ENCODE measurements at regions not wholly inside any gene's neighbourhood (a gene's known extent, or its start where the extent isn't known, plus 50 kb on each side); places are given as distances from the start of the nearest gene placed in this dataset.

- no peak for TF ChIP-seq EZH2 (IDR thresholded peaks at IDR 0.05)
- no peak for TF ChIP-seq FOXP2 (optimal IDR thresholded peaks at IDR 0.05; ENCODE audit: control extremely low read depth, extremely low read length, insufficient read depth)
- TF ChIP-seq POLR2AphosphoS5 (IDR thresholded peaks at IDR 0.05; ENCODE audit: borderline replicate concordance, low read depth, low read length): no peak
- Histone ChIP-seq H3K27ac (no peak overlapping the region), H3K4me3 (no peak overlapping the region), H3K36me3 (ENCODE audit: insufficient read depth, low read length) (no peaks in the 10 kb centered on the region), H3K9me3 (ENCODE audit: low read depth, low read length) (no peaks in the 10 kb centered on the region), H3K9ac (ENCODE audit: insufficient read length) (no peak overlapping the region)
- no peak for DNase-seq (ENCODE audit: low read depth, low spot score)
Observed at GRCh38 chr5:158276692-158277091, 417.7 kb upstream of the CLINT1 start.

GRCh38 chr5:158275511-158275910 lies 416.6 kb upstream of the CLINT1 start:
- Histone ChIP-seq H3K4me3 (no peak overlapping the region), H3K9me3 (ENCODE audit: low read depth, low read length) (no peaks in the 10 kb centered on the region), H3K27ac (no peak overlapping the region), H3K36me3 (ENCODE audit: insufficient read depth, low read length) (no peaks in the 10 kb centered on the region), H3K9ac (ENCODE audit: insufficient read length) (no peak overlapping the region)
- TF ChIP-seq EZH2 (IDR thresholded peaks at IDR 0.05) (no peak), POLR2AphosphoS5 (IDR thresholded peaks at IDR 0.05; ENCODE audit: borderline replicate concordance, low read depth, low read length) (no peak), FOXP2 (optimal IDR thresholded peaks at IDR 0.05; ENCODE audit: control extremely low read depth, extremely low read length, insufficient read depth) (no peak)
- DNase-seq (ENCODE audit: low read depth, low spot score): no peak

- no peak overlapping the region for H3K4me3 ChIP-seq
- no peak overlapping the region for H3K9ac ChIP-seq (ENCODE audit: insufficient read length)
- TF ChIP-seq FOXP2 (optimal IDR thresholded peaks at IDR 0.05; ENCODE audit: control extremely low read depth, extremely low read length, insufficient read depth) (no peak), EZH2 (IDR thresholded peaks at IDR 0.05) (no peak), POLR2AphosphoS5 (IDR thresholded peaks at IDR 0.05; ENCODE audit: borderline replicate concordance, low read depth, low read length) (no peak)
- no peak for DNase-seq (ENCODE audit: low read depth, low spot score)
- no peaks in the 10 kb centered on the region for H3K36me3 ChIP-seq (ENCODE audit: insufficient read depth, low read length)
- H3K27ac ChIP-seq: no peak overlapping the region
- no peaks in the 10 kb centered on the region for H3K9me3 ChIP-seq (ENCODE audit: low read depth, low read length)
Observed at GRCh38 chr5:158273035-158273434, 414.1 kb upstream of the CLINT1 start.

GRCh38 chr5:158272409-158272808 lies 413.5 kb upstream of the CLINT1 start:
- Histone ChIP-seq H3K36me3 (ENCODE audit: insufficient read depth, low read length) (no peaks in the 10 kb centered on the region), H3K4me3 (no peak overlapping the region), H3K9ac (ENCODE audit: insufficient read length) (no peak overlapping the region), H3K9me3 (ENCODE audit: low read depth, low read length) (no peaks in the 10 kb centered on the region), H3K27ac (no peak overlapping the region)
- no peak for DNase-seq (ENCODE audit: low read depth, low spot score)
- no peak for TF ChIP-seq FOXP2 (optimal IDR thresholded peaks at IDR 0.05; ENCODE audit: control extremely low read depth, extremely low read length, insufficient read depth)
- no peak for TF ChIP-seq POLR2AphosphoS5 (IDR thresholded peaks at IDR 0.05; ENCODE audit: borderline replicate concordance, low read depth, low read length)
- TF ChIP-seq EZH2 (IDR thresholded peaks at IDR 0.05): no peak

- Histone ChIP-seq H3K4me3 (no peak overlapping the region), H3K9me3 (ENCODE audit: low read depth, low read length) (no peaks in the 10 kb centered on the region), H3K9ac (ENCODE audit: insufficient read length) (no peak overlapping the region), H3K36me3 (ENCODE audit: insufficient read depth, low read length) (no peaks in the 10 kb centered on the region), H3K27ac (no peak overlapping the region)
- no peak for TF ChIP-seq FOXP2 (optimal IDR thresholded peaks at IDR 0.05; ENCODE audit: control extremely low read depth, extremely low read length, insufficient read depth)
- TF ChIP-seq EZH2 (IDR thresholded peaks at IDR 0.05): no peak
- TF ChIP-seq POLR2AphosphoS5 (IDR thresholded peaks at IDR 0.05; ENCODE audit: borderline replicate concordance, low read depth, low read length): no peak
- DNase-seq (ENCODE audit: low read depth, low spot score): no peak
Observed at GRCh38 chr5:158270996-158271554, 412.1 kb upstream of the CLINT1 start.

- no peak for TF ChIP-seq POLR2AphosphoS5 (IDR thresholded peaks at IDR 0.05; ENCODE audit: borderline replicate concordance, low read depth, low read length)
- no peak for TF ChIP-seq FOXP2 (optimal IDR thresholded peaks at IDR 0.05; ENCODE audit: control extremely low read depth, extremely low read length, insufficient read depth)
- TF ChIP-seq EZH2 (IDR thresholded peaks at IDR 0.05): no peak
- DNase-seq (ENCODE audit: low read depth, low spot score): no peak
- Histone ChIP-seq H3K36me3 (ENCODE audit: insufficient read depth, low read length) (no peaks in the 10 kb centered on the region), H3K27ac (no peak overlapping the region), H3K4me3 (no peak overlapping the region), H3K9ac (ENCODE audit: insufficient read length) (no peak overlapping the region), H3K9me3 (ENCODE audit: low read depth, low read length) (no peaks in the 10 kb centered on the region)
Observed at GRCh38 chr5:158268286-158268685, 409.3 kb upstream of the CLINT1 start.

- no peak for DNase-seq (ENCODE audit: low read depth, low spot score)
- no peaks in the 10 kb centered on the region for H3K9me3 ChIP-seq (ENCODE audit: low read depth, low read length)
- no peak overlapping the region for H3K4me3 ChIP-seq
- H3K27ac ChIP-seq: no peak overlapping the region
- H3K36me3 ChIP-seq (ENCODE audit: insufficient read depth, low read length): no peaks in the 10 kb centered on the region
- no peak overlapping the region for H3K9ac ChIP-seq (ENCODE audit: insufficient read length)
- TF ChIP-seq EZH2 (IDR thresholded peaks at IDR 0.05) (no peak), FOXP2 (optimal IDR thresholded peaks at IDR 0.05; ENCODE audit: control extremely low read depth, extremely low read length, insufficient read depth) (no peak), POLR2AphosphoS5 (IDR thresholded peaks at IDR 0.05; ENCODE audit: borderline replicate concordance, low read depth, low read length) (no peak)
Observed at GRCh38 chr5:158267228-158267627, 408.3 kb upstream of the CLINT1 start.

GRCh38 chr5:158265931-158266700 lies 407.2 kb upstream of the CLINT1 start:
- Histone ChIP-seq H3K27ac (no peak overlapping the region), H3K36me3 (ENCODE audit: insufficient read depth, low read length) (no peaks in the 10 kb centered on the region), H3K9me3 (ENCODE audit: low read depth, low read length) (no peaks in the 10 kb centered on the region), H3K9ac (ENCODE audit: insufficient read length) (no peak overlapping the region), H3K4me3 (no peak overlapping the region)
- no peak for DNase-seq (ENCODE audit: low read depth, low spot score)
- TF ChIP-seq FOXP2 (optimal IDR thresholded peaks at IDR 0.05; ENCODE audit: control extremely low read depth, extremely low read length, insufficient read depth) (no peak), POLR2AphosphoS5 (IDR thresholded peaks at IDR 0.05; ENCODE audit: borderline replicate concordance, low read depth, low read length) (no peak), EZH2 (IDR thresholded peaks at IDR 0.05) (no peak)

All from SK-N-MC (cell line).